Activated CD4-positive, alpha-beta T cell treated with anti-CD3 and anti-CD28 coated beads, Interleukin-2, Interleukin-6, amounts not matched to agents 100 ng/mL and 50 ng/mL, durations not matched to agents 16 hours and 8 hours (primary cell): ENCODE measurements at regions not wholly inside any gene's neighbourhood (a gene's known extent, or its start where the extent isn't known, plus 50 kb on each side); places are given as distances from the start of the nearest gene placed in this dataset.

ENCODE experiments used
- DNase-seq: peaks from one replicate; pipeline ENCODE4 v3.0.0-alpha.2; 2020

DNA sequence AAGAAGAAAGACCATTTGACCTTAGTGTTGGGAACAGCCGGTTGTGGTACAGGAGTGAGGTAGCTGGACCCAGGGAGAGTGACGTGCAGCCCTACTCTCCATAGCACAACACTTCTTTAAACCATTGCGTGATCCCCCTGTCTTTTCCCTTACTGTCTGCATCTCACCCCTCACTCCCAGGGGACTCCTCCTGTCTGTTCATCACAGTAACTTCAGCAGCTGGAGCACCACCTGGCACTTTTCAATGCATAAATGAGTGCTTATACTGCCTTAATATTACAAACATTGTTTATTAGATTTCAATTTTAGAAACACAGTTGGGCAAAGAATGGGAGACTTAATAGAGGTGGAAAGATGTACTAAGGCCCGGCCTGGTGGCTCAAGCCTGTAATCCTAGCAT is 285.5 kb downstream of the UQCRFS1 start:
- no peak for DNase-seq

DNA sequence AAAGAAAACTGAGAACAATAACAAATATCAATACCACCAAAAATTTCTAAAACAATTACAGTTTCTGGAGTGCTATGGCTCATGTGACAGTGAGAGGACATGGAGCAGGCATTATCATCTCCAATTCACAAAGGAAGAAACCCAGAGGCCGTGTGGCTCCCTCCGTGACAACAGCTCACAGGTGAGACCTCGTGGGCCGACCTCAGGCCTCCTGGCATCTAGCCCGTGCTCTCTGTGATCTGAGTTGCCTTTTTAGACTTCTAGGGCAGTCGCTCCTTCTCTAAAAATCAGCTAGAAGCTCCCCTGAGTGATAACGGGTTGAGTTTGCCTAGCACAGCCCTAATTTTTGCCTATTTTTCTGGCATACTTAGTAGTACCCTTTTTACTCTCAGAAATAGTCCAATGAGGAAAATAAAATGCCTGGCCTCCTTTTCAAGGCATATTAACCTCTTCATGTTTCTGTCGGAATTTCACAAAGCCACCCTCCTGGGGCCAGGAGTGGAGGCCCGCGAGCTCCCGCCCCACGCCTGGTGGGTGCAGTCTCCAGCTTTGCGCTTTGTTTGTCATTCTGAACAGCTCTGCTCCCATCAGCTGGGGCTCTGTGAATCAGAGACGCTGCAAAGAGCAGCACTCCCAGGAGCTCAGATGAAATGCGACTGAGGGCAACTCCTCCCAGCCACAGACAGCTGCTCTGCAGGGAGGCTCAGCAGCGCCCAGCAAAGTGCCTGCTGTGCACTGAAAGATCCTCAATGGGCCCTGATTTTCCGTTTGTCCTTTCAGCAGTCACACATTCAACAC is 292.5 kb downstream of the UQCRFS1 start:
- no peak for DNase-seq

DNA sequence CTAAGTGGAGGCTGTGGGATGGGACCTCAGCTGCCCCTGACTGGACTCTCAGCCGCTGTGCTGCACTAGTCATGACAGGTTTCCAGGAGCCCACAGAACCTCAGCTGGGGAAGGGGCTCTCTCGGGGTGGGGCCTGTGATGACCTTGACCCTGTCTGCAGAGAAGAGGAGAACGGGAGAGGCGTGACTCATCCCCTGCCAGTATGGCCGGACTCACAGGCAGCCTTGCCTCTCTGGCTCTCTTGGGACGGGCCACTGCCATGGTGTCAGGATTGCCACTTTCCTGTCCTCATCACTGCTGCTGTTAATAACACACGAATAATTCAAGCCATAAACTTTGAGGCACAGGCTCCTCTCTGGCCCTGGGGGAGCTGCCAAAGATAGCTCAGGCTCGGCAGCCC is 295.3 kb downstream of the UQCRFS1 start:
- DNase-seq: no peak

DNA sequence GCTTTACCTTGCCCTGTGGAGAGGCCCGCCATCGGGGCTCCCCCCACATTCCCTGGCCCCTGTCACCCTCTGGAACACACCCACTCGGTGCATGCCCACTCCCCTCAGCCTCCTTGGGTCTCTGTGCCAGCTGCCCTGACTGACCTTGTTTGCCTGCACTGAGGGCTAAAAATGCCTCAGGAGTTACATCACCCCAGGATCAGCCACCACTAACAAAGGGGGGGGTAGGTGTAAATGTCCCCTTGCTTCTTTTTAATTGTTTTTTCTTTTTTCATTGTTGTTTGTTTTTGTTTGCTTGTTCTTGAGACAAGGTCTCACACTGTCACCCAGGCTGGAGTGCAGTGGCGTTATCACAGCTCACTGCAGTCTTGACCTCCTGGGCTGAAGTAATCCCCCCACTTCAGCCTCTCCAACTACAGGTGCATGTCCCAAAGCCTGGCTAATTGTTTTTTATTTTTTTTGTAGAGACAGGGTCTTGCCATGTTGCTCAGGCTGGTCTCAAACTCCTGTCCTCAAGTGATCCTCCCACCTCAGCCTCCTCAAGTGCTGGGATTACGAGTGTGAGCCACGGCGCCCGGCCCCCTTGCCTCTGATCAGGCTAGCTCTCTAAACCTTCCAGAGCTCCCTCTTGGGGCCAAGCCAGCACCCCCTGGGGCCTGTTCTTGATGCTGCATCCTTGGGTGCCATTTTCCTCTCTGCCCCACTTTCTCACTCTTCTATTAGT is 297.1 kb downstream of the UQCRFS1 start:
- DNase-seq: no peak

DNA sequence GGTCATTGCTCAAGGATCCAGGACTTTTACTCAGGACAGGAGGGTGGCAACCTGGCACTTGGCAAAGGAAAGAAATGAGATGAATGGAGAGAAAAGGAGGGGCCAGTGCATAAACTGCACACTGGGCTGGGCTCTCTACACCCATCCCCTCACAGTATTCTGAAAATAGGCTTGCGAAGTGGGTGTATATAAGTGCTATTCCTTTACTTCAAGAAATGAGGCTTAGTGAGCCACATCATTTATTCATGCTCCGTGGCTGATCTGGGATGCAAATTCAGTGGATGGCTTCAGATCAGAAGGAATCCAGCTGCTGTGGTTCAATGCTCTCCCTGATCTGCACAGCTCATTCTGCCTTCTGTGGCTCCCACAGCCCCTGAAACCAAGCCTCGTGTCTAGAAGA is 297.7 kb downstream of the UQCRFS1 start:
- DNase-seq: no peak

DNA sequence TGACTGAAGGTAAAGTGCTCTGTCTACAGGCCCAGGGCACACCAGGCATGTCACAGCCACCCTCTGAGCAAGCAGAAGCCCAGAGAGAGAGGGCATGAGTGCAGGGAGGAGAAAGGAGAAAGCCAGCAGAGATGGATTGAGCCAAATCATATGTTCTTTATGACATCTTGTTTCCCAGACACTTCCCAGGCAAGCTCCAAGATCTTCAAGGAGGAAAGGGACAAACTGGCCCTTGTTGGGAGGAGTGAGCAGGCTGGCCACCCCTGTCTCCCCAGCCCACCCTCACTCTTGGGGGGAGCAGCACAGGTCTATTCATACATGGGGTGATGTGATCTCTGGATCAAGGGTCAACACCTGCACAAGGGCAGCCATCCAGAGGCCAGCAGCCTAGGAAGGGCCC is 298.8 kb downstream of the UQCRFS1 start:
- DNase-seq: no peak

DNA sequence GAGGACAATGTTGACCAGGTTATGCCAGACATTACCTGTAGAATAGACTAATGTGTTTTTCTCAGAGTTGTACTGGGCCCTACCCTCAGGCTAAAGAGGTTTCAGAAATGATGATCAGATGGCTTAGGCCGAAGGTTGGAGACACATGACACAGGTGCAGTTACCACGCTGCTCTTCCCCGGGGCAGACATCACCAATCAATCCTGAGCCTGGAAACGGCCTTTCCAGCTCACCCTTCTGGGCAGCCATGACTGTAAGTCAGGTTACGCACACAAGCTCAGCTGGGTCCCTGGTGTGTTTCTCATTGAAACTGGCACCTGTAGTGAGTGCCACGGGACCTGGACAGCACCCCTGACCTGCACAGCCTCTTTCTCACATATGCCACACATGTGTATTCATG is 299.3 kb downstream of the UQCRFS1 start:
- DNase-seq: no peak

DNA sequence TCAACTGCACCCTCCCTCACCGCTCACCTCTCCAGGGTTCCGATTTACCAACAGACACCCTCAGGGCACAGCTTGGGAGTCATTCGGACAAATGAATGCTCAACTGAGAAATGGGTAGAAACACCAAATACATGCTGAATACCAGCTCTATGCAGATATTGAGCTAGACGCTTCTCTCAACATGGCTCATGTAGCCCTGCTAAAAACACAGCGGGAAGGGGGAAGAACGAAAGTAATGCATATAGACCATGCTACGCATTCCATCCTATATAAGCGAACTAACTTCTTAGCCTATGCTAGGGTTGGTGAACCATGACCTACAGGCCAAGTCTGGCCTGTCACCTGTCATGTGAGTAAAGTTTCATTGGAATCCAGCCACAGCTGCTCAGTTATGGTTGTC is 304.0 kb downstream of the UQCRFS1 start:
- no peak for DNase-seq

DNA sequence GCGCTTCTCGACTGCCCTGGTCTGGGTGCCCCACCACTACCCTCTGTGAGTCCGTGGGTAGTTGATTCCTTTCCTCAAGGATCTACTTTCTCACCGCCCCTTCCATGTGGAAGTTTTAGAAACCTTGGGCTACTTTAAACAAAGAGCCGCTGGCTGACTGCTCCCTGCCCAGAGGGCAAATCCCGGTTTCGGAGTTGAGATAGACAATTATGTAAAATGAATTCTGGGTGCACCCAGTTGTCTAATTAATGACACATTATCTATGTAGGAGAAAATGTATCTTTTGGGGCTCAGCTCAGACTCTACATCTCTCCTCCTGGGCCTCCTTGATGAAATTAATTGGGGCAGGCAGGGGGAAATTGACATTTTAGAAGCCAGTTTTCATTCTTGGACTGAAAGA is 305.4 kb downstream of the UQCRFS1 start:
- DNase-seq: no peak

DNA sequence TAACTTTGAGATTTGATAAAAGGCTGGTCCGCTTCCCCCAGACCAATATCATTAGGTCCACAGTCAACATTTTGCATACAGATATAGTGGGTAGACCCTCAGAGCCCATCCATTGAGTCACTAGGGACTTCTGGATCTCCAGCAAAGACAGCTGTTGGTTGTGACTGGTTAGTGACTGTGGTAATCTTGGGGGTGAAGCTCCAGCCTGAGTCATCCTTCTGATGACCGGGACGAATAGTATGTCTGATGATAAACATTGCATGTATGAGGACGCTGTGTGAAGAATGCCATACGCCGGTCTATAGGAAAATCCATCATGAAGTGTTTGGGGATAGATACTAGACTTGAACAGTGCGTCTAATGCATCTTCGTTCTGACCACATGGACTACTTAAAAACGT is 307.0 kb downstream of the UQCRFS1 start:
- no peak for DNase-seq

DNA sequence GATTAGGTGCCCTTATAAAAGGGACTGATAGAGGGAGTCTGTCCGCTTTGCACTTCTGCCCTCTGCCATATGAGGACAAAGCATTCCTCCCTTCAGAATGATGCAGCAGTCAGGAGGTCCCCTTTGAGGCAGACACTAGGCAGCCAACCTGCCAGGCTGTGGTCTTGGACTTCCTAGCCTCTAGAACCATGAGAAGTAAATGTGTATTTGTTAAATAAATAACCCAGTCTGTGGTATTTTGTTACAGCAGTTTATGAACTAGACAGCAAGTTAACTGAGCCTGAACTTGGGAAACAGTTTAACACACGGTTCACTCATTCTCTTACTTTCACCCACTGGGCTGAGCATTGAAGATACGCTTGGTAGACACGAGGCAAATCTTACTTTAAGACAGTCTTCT is 313.2 kb downstream of the UQCRFS1 start:
- DNase-seq: no peak

DNA sequence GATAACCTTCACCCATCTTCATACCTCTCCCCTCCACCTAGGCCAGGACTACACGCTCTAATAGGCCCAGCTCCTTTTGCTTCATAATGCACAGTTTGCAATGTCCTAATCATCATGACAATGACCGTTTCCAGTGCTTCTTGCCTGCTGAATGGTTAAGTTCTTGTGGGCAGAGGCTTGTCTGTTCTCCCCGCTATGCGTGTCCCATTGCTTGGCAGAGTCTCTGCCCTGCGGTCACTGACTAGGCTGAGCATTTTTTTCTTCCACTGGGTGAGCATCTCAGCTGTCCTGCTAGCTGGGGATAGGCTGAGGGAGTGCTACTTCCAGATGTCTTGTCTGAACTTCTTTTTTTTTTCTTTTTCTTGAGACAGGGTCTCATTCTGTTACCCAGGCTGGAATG is 314.7 kb downstream of the UQCRFS1 start:
- DNase-seq: no peak

DNA sequence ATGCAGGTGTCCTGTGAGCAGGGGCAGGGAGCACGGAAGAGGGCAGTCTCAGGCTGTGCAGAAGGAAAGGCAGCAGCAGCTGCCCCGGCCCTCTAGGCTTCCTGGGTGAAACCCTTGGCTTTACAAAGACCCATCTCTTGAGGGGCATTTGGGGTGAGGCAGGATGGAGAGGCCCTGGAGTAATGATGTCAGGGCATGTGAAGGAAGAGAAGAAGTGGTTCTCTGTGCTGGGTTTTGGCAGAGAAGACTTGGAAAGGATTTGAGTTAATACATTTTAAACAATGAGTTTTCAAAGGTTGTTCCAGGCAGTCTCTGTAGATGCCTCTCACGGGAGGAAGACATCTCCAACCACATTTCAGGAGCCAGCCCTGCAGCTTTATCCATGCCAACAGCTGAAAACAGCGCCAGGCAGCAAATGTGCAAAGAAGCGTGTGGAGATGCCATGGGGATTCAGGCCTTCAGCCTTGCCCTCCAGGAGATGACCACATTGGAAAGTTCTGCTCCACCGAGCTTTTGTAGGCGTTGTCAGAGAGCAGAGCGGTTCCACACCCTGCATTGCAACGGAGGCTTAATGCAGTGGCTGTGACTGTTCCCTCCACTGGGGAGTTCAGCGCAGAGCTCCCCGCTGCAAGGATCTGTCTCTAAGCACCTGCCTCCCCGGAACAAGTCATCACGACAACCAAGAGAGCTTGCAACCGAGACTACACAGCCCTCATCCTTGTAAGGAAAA is 322.8 kb downstream of the UQCRFS1 start:
- DNase-seq: no peak

DNA sequence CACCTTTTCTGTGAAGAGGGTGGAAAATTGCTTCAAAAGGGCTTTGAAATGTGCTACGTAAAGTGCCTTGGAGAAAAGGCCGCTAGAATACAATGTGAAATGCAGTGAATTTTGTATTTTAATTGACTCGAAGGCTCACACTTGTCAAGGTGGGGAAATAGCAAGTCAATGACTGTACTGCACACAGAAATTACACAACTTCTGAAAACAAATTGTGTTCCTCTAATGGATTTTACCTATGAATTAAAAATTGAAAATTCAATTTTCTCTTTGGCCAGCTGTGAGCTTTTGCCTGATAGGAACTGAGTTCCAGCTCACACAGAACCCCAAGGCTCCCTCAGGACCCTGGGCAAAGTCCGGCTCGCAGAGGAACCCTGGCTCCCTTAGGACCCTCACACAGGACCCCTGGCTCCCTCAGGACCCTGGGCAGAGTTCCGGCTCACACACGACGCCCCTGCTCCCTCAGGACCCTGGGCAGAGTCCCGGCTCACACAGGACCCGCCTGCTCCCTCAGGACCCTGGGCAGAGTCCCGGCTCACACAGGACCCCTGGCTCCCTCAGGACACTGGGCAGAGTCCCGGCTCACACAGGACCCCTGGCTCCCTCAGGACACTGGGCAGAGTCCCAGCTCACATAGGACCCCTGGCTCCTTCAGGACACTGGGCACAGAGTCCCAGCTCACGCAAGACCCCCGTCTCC is 324.9 kb downstream of the UQCRFS1 start:
- DNase-seq: no peak

DNA sequence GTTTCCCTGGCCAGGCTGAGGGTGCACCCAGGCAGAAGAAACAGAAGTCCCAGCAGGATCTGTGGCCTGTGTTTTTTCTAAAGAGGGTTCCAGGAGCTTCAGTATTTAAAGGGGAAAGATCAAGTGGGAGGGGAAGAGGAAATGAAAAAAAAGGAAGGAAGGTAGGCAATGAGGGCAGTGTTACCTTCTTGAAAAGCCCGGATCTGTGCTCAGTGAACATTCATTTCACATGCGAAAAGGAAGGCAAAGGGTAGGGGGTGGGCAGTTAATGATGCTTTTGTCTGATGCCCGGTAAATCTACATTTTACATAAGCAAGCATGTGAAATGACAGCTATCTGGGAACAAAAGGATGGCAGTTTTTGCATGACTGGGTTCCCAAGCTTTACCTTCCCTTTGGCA is 326.2 kb downstream of the UQCRFS1 start:
- DNase-seq: no peak

DNA sequence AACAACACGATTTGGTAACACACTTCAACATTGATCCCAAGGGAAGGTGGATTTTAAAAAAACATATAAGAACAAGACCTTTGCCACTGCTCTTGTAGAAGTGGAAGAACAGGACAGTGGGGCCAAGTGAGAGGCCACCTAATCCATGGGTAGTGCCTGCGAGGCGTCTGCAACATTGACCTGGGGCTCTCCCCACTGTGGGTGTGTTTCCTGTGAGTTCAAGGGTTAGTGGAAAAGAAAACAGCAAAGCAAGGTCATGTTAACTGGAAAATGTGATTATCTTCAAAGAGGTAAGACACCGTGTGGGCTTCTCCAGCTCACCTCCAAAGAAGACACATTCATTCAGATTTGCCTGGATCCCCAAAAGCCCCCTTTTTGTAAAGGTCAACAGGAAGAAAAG is 327.0 kb downstream of the UQCRFS1 start:
- no peak for DNase-seq

DNA sequence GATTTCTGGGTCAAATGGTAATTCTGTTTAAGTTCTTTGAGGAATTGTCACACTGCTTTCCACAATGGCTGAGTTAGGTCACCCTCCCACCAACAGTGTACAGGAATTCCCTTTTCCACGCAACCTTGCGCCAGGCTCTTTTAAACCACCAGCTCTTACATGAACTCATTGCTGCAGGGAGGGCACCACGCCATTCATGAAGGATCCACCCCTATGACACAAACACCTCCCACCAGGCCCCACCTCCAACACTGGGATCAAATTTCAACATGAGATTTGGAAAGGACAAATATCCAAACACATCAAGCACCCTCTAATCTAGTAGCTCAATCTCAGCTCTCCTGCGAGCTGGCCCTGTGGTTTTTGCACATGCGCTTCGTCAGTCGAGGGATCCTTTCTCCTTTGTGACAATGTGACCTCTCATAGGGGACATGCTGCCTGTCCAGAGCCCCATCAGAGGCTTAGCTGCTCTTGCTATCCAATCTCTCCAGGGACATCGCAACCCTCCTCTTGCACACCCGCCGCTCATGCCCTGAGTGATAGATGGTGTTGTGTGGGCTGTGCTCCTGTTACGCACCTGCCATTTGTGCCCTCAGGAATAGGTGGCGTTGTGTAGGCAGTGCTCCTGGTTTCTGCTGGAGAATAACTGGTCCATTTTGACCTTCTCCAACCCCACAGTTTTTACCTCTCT is 328.0 kb downstream of the UQCRFS1 start:
- DNase-seq: no peak

DNA sequence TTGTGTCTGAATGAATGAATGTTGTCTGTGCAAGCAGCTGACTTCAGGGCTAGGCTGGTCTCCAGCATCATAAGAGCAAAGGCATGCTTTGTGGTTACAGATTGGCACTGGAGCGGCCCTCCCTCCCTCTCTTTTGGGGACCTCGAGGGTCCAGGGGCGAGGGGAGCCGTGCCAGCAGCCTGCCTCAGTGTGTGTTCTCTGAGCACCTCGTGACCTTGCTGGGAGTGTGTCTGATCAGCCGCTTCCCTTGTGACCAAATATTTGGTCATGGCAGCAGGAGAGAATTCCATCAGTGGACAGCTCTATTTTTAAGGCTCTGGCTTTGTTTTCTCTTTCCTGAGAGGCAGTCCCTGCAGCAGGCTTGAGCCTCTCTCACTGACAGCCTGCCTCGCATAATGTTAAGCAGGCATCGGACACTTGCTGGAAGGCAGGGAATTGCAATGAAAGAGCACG is 329.7 kb downstream of the UQCRFS1 start:
- no peak for DNase-seq

DNA sequence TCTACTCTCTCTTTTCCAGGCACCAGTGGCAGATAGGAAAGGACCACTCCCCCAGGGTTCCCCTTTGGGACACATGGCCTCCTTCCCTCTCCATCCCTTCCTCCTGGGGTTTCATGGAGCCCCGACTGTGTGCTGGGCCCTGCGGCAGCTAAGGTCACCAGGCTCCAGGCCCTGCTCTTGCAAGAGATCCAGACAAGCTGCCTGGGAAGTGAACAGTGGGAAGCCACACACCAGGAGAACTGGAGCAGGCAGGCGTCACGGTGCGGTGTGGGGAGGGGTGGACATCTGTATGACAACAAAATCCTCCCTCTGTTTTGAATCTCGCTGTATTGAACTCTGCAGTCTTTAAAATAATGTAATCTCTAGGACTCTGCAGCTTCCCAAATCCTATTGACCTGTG is 330.1 kb downstream of the UQCRFS1 start:
- no peak for DNase-seq

DNA sequence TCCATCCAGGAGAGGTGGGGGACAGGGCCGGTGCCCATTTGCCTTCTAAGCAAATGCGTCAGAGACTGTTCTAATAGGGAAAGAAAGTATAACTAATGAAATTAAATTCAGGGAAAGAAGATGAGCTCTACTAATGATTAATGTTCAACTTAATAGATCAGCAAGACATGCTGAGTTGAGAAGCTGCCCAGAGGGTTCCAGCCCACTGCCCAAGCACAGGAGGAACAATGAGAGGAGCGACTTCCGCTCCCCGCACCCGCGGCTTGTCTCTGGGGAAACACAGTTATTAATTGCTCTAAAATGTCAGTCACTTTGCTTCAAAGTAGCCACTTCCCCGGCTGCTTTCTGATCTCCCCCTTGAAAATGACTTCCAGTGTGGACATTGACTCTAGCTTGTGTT is 331.3 kb downstream of the UQCRFS1 start:
- no peak for DNase-seq

DNA sequence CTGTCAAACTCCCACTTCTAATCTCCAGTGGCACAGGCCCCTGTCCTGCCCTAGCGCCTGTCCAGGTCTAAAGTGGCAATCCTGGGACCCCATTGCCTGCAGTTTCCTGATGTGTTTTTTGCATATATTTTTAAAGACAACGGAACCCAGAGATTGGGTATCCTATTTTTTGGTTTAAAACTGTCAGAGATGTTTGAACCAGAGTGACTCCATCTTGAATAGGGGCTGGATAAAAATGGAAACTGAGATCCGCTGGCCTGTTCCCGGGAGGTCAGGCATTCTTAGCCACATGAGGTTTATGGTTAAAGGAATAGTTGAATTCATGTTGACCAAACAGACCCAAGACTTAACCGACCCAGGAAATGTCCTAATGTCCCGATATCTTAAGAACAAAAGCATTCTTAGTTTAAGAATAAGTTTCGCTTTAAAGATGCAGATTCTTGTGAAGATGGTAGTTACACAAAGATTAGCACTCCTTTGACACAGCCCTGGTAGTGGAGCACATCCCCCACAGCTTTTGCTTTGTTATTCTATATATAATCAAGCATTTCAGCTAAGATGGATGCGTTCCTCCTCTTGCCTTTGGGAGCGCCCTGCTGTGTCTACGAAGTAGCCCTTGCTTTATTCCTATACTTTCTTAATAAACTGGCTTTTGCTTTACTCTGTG is 332.1 kb downstream of the UQCRFS1 start:
- DNase-seq: no peak
